Stomach (tissue), 4 donors: ENCODE measurements at regions not wholly inside any gene's neighbourhood (a gene's known extent, or its start where the extent isn't known, plus 50 kb on each side); places are given as distances from the start of the nearest gene placed in this dataset.
"Not testable (repeated sequence)": the region's sequence is repeated elsewhere in the genome, so short reads cannot be mapped to it uniquely, and the experiment has no call there.

ENCODE experiments used
- POLR2A ChIP-seq, 4 donors: fragments of 450-650 bp; IDR thresholded peaks; one replicate each; pipeline ENCODE4 v1.6.1; 2016; ENCODE audit warnings: antibody characterized with exemption in 4 of 4, control low read depth in 2 of 4, mild to moderate bottlenecking in 1 of 4, moderate library complexity in 1 of 4
- POLR2AphosphoS5 ChIP-seq, 3 donors: sonication (generic); formaldehyde crosslinking; IDR thresholded peaks; one replicate each; pipeline ENCODE4 v1.6.1; 2016; ENCODE audit warnings: antibody characterized with exemption in 3 of 3
- TF ChIP-seq, protein P1 (sequence below), 7 experiments: fragments of 450-650 bp in 4 of 7; fragments of 200-600 bp in 3 of 7; sonication (generic) in 3 of 7; IDR thresholded peaks; one replicate each; pipeline ENCODE4 v1.5.1; 2016 to 2019; ENCODE audit warnings: antibody characterized with exemption in 7 of 7, control low read depth in 2 of 7, mild to moderate bottlenecking in 1 of 7

DNA sequence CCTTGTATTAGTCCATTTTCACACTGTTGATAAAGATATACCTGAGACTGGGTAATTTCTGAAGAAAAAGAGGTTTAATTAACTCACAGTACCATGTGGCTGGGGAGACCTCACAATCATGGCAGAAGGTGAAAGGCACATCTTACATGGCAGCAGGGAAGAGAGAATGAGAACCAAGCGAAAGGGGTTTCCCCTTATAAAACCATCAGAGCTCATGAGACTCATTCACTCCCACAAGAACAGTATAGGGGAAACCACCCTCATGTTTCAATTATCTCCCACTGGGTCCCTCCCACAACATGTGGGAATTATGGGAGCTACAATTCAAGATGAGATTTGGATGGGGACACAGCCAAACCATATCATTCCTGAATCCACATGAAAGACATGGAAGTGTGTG is 169.4 kb upstream of the SFSWAP start:
- TF ChIP-seq, protein P1, sequence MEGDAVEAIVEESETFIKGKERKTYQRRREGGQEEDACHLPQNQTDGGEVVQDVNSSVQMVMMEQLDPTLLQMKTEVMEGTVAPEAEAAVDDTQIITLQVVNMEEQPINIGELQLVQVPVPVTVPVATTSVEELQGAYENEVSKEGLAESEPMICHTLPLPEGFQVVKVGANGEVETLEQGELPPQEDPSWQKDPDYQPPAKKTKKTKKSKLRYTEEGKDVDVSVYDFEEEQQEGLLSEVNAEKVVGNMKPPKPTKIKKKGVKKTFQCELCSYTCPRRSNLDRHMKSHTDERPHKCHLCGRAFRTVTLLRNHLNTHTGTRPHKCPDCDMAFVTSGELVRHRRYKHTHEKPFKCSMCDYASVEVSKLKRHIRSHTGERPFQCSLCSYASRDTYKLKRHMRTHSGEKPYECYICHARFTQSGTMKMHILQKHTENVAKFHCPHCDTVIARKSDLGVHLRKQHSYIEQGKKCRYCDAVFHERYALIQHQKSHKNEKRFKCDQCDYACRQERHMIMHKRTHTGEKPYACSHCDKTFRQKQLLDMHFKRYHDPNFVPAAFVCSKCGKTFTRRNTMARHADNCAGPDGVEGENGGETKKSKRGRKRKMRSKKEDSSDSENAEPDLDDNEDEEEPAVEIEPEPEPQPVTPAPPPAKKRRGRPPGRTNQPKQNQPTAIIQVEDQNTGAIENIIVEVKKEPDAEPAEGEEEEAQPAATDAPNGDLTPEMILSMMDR (IDR thresholded peaks at IDR 0.05), result not testable (repeated sequence)
- TF ChIP-seq POLR2A, POLR2AphosphoS5 (IDR thresholded peaks at IDR 0.05): not testable (repeated sequence)
